Transverse colon (tissue), 3 donors: ENCODE measurements at regions not wholly inside any gene's neighbourhood (a gene's known extent, or its start where the extent isn't known, plus 50 kb on each side); places are given as distances from the start of the nearest gene placed in this dataset.

Experiments used
- POLR2A ChIP-seq: fragments of 450-650 bp; IDR thresholded peaks from one replicate; pipeline ENCODE4 v1.6.1; 2016; ENCODE audit warnings: antibody characterized with exemption, mild to moderate bottlenecking, moderate library complexity
- TF ChIP-seq, protein P1 (sequence below), 5 experiments: fragments of 200-600 bp in 3 of 5; fragments of 450-650 bp in 2 of 5; sonication (generic) in 3 of 5; IDR thresholded peaks; 1 replicate in 2 of 5; 2 replicates in 3 of 5; pipeline ENCODE4 v1.5.1; 2016 to 2017; ENCODE audit warnings: antibody characterized with exemption in 5 of 5, inconsistent platforms in 3 of 5, mild to moderate bottlenecking in 2 of 5, moderate library complexity in 1 of 5

- TF ChIP-seq, protein P1, sequence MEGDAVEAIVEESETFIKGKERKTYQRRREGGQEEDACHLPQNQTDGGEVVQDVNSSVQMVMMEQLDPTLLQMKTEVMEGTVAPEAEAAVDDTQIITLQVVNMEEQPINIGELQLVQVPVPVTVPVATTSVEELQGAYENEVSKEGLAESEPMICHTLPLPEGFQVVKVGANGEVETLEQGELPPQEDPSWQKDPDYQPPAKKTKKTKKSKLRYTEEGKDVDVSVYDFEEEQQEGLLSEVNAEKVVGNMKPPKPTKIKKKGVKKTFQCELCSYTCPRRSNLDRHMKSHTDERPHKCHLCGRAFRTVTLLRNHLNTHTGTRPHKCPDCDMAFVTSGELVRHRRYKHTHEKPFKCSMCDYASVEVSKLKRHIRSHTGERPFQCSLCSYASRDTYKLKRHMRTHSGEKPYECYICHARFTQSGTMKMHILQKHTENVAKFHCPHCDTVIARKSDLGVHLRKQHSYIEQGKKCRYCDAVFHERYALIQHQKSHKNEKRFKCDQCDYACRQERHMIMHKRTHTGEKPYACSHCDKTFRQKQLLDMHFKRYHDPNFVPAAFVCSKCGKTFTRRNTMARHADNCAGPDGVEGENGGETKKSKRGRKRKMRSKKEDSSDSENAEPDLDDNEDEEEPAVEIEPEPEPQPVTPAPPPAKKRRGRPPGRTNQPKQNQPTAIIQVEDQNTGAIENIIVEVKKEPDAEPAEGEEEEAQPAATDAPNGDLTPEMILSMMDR (IDR thresholded peaks at IDR 0.05), result no peak
- no peak for TF ChIP-seq POLR2A
Observed at GRCh38 chr3:103657756-103658155, 1222.9 kb downstream of the ZPLD1 start.
